AG09319 (cell line): ENCODE measurements at regions not wholly inside any gene's neighbourhood (a gene's known extent, or its start where the extent isn't known, plus 50 kb on each side); places are given as distances from the start of the nearest gene placed in this dataset.

Experiments used
- DNase-seq: peaks from one replicate; pipeline ENCODE4 v3.0.0-alpha.2; 2010; ENCODE audit warnings: low read depth; ENCODE audit errors: extremely low read depth
- CTCF ChIP-seq: IDR thresholded peaks from 2 replicates; pipeline ENCODE4 v1.5.1; 2011; ENCODE audit warnings: low read depth, mild to moderate bottlenecking, inconsistent platforms, low read length, moderate library complexity

- no peak for TF ChIP-seq CTCF
- no peak for DNase-seq
Measured at GRCh38 chr6:140772576-140772975, 1360.1 kb upstream of the GJE1 start.

DNA sequence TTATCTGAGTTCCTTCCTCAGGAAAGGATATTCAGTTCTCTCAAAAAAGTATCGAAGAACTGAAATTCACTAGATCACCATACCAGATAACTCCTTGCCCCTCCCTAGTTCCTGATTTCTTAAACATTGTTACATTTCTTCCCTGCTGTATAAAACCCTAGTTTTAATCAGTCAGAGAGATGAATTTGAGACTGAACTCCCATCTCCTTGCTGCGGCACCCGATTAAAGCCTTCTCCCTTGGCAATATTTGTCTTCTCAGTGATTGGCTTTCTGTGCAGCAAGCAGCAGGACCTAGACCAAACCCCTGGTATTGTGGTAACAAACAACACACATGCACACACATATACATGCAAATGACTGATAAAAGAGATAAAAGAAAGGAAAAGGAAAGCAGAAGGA lies 1364.6 kb upstream of the GJE1 start:
- DNase-seq = no peak

GRCh38 chr6:140766999-140767398 lies 1365.7 kb upstream of the GJE1 start:
- no peak for TF ChIP-seq CTCF
- DNase-seq = no peak

More for the DNA sequence above, 1364.6 kb upstream of the GJE1 start:
- no peak for TF ChIP-seq CTCF

DNA sequence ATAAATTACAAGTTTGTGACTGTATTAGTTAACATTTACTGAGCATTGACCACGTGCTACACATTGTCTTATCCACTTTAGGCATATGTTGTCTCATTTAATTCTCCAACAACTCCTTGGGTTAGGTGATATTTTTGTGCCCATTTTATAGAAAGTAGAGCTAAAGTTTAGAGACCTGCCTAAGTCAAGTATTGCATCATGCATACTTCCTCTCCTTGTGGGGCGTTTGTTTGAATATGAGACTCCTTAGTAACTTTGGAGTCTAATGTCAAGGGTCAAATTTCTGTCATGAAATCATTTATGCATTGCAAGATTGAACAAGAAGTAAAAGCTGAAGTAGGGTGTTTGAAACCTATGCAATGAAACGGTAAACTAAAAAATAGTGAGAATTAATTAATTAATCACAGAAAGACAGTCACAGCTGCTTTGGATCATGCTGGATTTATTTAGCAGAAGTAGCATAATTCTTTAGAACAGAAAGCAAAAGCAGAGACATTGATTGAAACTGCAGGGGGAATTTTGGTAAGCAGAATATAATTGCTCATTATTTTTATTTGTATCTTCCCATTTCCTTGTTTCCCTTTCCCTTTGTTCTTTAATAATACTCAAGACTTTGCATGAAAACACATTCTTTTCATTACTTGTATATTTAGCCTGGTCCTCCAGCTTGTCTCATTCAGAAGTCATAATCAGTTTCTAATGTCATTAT lies 1374.4 kb upstream of the GJE1 start:
- no peak for DNase-seq
- no peak for TF ChIP-seq CTCF

- TF ChIP-seq CTCF = no peak
- DNase-seq = no peak
Measured at GRCh38 chr6:140752234-140752633, 1377.8 kb upstream of the CITED2 start.

DNA sequence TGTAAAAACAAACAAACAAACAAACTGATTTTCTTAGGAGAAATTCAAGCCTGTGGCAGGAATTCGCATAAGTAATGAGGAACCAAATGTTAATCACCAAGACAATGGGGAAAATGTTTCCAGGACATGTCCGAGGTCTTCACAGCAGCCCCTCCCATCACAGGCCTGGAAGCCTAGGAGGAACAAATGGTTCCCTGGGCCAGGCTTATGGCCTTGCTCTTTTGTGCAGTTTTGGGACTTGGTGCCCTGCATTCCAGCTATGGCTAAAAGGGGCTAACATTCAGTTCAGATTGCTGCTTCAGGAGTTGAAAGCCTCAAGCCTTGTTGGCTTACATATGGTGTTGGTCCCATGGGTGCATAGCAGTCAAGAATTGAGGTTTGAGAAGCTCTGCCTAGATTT lies 1372.7 kb upstream of the CITED2 start:
- no peak for TF ChIP-seq CTCF
- no peak for DNase-seq

DNA sequence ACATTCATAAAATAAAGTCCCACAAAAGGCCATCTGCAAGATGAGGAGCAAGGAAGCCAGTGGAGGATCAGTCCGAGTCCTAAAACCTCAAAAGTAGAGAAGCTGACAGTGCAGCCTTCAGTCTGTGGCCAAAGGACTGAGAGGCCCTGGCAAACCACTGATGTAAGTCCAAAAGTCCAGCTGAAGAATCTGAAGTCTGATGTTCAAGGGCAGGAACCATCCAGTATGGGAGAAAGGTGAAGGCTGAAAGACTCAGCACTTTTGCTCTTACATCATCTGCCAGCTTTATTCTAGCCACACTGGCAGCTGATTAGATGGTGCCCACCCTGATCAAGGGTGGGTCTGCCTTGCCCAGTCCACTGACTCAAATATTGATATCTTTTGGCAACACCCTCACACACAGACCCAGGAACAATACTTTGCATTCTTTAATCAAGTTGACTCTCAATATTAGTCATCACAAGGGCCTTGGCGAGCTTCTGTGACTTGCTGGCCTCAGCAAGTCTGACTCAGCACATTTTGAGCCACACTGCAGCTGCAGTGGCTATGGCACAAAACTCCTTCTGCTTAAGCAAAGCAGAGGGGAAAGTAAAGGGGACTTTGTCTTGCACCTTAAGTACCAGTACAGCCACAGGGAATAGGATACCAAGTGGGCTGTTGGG lies 1370.3 kb upstream of the CITED2 start:
- TF ChIP-seq CTCF = no peak
- DNase-seq = peak; percentile 18
